ENCODE measurements at regions not wholly inside any gene's neighbourhood (a gene's known extent, or its start where the extent isn't known, plus 50 kb on each side); places are given as distances from the start of the nearest gene placed in this dataset.

GRCh38 chr9:86529496-86530275, 175.5 kb upstream of the TUT7 start:
- no peak for DNase-seq (ENCODE audit: low spot score)

- DNase-seq (ENCODE audit: low spot score): no peak
Observed at GRCh38 chr9:86526021-86526420, 171.8 kb upstream of the TUT7 start.

DNA sequence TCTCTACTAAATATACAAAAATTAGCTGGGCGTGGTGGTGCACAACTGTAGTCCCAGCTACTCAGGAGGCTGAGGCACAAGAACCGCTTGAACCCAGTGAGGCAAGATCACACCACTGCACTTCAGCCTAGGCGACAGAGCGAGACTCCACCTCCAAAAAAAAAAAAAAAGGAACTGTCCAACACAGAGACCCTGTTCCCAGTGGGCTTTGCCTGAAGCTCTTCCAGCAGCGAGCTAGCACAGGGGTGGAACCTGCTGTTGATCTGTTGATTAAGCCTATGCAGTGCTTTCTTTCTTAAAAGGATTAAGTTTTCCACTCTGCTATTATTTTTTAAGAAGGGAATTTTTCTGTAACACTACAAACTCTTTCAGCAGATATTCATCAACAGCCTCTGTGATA, 171.0 kb upstream of the TUT7 start:
- no peak for DNase-seq (ENCODE audit: low spot score)

- no peak for DNase-seq (ENCODE audit: low spot score)
Observed at GRCh38 chr9:86521977-86522376, 167.8 kb upstream of the TUT7 start.

DNA sequence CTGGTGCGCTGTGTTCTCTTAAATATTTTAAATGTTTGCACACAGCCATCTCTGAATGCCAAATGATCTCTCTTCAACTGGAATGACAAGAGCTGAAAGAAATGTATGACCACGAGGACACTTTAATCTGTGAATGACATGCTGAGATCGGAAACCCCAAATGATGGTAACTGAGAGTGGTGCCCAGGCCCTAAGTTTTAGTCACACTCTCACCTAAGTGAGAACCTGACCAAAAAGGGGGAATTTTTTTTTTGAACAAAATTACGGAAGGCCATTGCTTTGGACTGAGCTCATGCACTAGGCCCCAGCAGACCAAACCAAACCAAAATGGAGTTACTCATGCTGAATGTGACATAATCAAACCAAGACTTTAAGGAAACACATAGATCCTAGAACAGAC, 167.1 kb upstream of the TUT7 start:
- DNase-seq (ENCODE audit: low spot score): no peak

DNA sequence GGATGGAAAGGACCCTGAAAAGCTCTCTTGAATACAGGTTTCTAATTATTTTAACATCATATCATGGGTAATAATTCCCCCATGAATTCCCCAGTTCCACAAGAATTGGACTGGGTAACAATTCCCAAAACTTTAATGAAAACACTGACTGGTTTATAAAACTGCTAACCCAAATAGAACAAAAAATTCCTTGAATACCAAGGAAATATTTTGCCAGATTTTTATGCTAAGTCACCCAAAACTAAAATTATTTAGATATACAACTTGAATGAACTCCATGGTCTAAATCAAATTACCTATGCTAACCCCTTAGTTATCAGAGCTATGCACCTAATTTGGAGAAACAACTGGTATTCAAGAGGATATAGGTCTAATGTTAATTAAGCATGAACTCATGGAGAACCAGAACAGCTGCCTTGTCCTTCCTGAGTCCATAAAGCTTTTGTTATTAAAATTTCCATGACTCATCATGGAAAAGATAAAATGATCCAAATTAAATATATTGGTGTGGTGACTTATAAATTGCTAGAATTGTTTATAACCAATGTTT, 164.9 kb upstream of the TUT7 start:
- DNase-seq (ENCODE audit: low spot score): no peak

- no peak for DNase-seq (ENCODE audit: low spot score)
Observed at GRCh38 chr9:86517475-86517874, 163.3 kb upstream of the TUT7 start.

GRCh38 chr9:86516564-86516963, 162.4 kb upstream of the TUT7 start:
- no peak for DNase-seq (ENCODE audit: low spot score)

DNA sequence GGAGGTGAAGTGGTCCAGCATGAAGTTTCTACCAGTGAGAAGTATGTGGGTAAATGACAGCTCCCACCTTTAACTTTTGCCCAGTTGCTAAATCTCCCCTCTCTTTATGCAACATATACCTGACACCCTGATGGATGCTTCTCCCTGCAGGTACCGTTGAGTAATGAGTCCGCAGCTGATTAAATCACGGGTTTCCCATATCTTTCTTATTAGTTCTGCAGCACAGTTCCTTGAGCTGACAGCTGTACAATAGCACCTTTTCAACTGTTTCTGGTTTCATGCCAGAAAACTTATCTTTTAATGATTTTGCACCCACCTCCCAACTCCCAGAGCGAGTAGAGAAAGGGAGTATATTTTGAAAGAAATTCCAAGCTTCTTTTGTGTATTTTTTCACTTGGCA, 161.0 kb upstream of the TUT7 start:
- DNase-seq (ENCODE audit: low spot score): no peak

- DNase-seq (ENCODE audit: low spot score): no peak
Observed at GRCh38 chr9:86513429-86513828, 159.2 kb upstream of the TUT7 start.

GRCh38 chr9:86512929-86513328, 158.7 kb upstream of the TUT7 start:
- DNase-seq (ENCODE audit: low spot score): no peak

GRCh38 chr9:86511614-86512360, 157.6 kb upstream of the TUT7 start:
- DNase-seq (ENCODE audit: low spot score): no peak

GRCh38 chr9:86508208-86508903, 154.1 kb upstream of the TUT7 start:
- no peak for DNase-seq (ENCODE audit: low spot score)

- no peak for DNase-seq (ENCODE audit: low spot score)
Observed at GRCh38 chr9:86507212-86507630, 153.0 kb upstream of the TUT7 start.

DNA sequence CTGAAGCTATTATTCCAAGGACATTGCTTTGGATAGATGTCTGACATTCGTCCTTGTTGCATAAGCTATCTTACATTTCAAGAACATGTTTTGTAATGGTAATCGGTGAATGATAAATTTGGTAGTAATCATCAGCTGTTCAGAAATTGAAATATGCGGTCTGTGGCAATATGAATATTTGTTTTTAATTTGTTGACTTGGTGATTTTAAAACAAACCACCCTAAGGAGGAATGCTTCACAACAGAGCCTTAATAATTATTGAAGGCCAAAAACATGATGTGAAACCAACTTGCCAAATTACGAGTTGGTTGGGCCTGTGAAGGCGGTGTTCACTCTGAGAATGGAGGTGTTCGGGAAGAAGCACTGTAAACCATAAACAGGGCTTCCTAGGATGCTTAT, 149.7 kb upstream of the TUT7 start:
- no peak for DNase-seq (ENCODE audit: low spot score)

- no peak for DNase-seq (ENCODE audit: low spot score)
Observed at GRCh38 chr9:86503314-86503713, 149.1 kb upstream of the TUT7 start.

GRCh38 chr9:86500667-86501435, 146.6 kb upstream of the TUT7 start:
- no peak for DNase-seq (ENCODE audit: low spot score)

- no peak for DNase-seq (ENCODE audit: low spot score)
Observed at GRCh38 chr9:86500031-86500430, 145.8 kb upstream of the TUT7 start.

DNA sequence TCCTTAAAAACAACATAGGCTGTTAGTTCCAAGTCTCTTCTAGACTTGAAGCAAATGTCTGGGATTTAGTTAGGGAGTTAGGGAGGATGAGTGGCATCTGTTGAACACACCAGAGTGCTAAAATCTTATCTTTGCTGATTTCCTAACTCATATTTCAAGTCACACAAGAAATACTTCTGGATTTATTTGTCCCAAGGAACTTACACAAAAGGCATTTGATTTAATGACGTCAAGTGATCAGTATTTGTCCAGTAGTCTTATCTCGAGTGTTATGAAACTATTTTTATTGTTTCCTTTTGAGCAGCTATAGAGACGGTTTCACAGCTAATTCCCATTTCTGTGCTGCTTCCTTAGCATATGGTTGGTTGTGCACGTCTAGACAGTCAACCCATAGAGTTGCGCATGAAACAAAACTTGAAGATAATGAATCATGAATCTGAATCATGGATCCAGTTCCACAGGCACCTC, 140.5 kb upstream of the TUT7 start:
- DNase-seq (ENCODE audit: low spot score): no peak

DNA sequence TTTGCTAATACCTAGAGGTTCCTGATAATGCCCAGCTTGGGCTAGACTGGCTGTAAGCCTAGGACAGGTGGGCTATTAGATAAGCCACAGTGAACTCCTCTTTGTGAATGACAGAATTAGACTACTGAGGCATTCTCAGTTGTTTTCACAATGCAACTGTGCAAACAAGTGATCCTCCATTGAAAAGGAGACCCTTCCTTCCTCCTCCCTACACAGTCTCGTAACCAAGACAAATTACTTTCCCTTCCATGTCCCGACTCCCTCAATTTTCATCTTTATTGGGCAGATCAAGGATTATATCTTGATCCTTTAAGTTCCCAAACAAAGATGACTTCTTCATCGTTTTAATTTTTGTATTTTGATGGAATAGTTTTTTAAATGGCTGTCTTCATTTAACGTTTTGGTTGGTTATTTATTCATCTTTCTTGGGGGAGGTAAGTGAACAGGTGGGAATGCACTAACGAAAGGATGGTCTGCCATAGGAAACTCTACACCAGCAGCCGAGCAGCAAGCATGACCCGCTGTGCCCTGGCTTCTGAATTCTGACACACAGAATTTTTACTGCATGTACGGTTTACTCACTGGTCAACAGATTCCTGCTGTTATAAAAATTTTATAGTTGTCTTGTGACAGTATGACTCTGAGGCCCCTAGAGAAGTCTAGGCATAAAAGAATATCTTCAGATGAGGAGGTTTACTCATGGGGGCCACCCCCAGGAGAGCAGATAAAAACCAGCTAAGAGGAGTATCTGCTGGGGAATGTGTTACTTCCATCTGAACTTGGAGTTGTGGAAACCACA, 137.5 kb upstream of the TUT7 start:
- no peak for DNase-seq (ENCODE audit: low spot score)

DNA sequence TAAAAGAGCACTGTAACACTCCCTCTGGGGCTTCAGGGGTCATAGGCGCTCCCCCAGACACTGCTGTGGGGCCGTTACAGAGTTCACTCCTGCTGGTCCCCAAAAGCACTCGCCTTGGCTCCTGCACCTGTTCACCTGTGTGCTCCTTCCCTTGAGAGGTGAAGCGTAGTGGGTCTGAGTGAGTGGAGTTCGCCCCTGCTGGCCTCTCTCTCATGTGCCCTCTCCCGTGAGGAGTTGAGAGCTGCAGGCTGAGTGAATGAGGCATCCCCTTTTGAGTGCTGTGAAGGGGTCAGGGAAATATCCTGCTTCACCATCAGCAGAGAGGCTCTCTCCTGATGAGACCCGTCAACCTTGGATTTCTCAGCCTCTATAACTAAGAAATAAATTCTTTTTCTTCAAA, 134.6 kb upstream of the TUT7 start:
- DNase-seq (ENCODE audit: low spot score): no peak

Data from putamen (tissue), 1 donor.